Left renal cortex interstitium (tissue), 4 donors: ENCODE measurements at regions not wholly inside any gene's neighbourhood (a gene's known extent, or its start where the extent isn't known, plus 50 kb on each side); places are given as distances from the start of the nearest gene placed in this dataset.

ENCODE experiments used
- DNase-seq, 4 donors: peaks; one replicate each; pipeline ENCODE4 v3.0.0-alpha.2; 2013; ENCODE audit warnings: low read depth in 4 of 4, low spot score in 2 of 4, missing footprints in 1 of 4

- no peak for DNase-seq
These were observed 137.2 kb upstream of the PRLR start for GRCh38 chr5:35367526-35367925.

- DNase-seq = peak in 1 of 4 donors; percentile 12
These were observed 135.5 kb upstream of the PRLR start for GRCh38 chr5:35365758-35366157.

GRCh38 chr5:35364350-35364749 lies 134.1 kb upstream of the PRLR start:
- no peak for DNase-seq

GRCh38 chr5:35363387-35363965 lies 133.2 kb upstream of the PRLR start:
- no peak for DNase-seq

- no peak for DNase-seq
These were observed 132.5 kb upstream of the PRLR start for GRCh38 chr5:35362772-35363171.

- DNase-seq = no peak
These were observed 130.4 kb upstream of the PRLR start for GRCh38 chr5:35360671-35361070.

GRCh38 chr5:35359859-35360258 lies 129.6 kb upstream of the PRLR start:
- no peak for DNase-seq

GRCh38 chr5:35357973-35358372 lies 127.7 kb upstream of the PRLR start:
- no peak for DNase-seq

GRCh38 chr5:35356725-35357124 lies 126.4 kb upstream of the PRLR start:
- no peak for DNase-seq

- no peak for DNase-seq
These were observed 124.5 kb upstream of the PRLR start for GRCh38 chr5:35354751-35355150.

- no peak for DNase-seq
These were observed 114.9 kb upstream of the PRLR start for GRCh38 chr5:35345222-35345621.

- no peak for DNase-seq
These were observed 112.4 kb upstream of the PRLR start for GRCh38 chr5:35342664-35343063.

GRCh38 chr5:35341189-35341588 lies 110.9 kb upstream of the PRLR start:
- DNase-seq = no peak

GRCh38 chr5:35339616-35340100 lies 109.4 kb upstream of the PRLR start:
- no peak for DNase-seq

- no peak for DNase-seq
These were observed 108.7 kb upstream of the PRLR start for GRCh38 chr5:35339006-35339405.

GRCh38 chr5:35338157-35338453 lies 107.8 kb upstream of the PRLR start:
- no peak for DNase-seq

GRCh38 chr5:35337340-35338156 lies 107.3 kb upstream of the PRLR start:
- no peak for DNase-seq

GRCh38 chr5:35336230-35336629 lies 105.9 kb upstream of the PRLR start:
- DNase-seq = no peak

- DNase-seq = no peak
These were observed 105.5 kb upstream of the PRLR start for GRCh38 chr5:35335752-35336151.

- no peak for DNase-seq
These were observed 103.1 kb upstream of the PRLR start for GRCh38 chr5:35333366-35333765.

GRCh38 chr5:35331956-35332950 lies 102.0 kb upstream of the PRLR start:
- no peak for DNase-seq
